A673 (cell line): ENCODE measurements at regions not wholly inside any gene's neighbourhood (a gene's known extent, or its start where the extent isn't known, plus 50 kb on each side); places are given as distances from the start of the nearest gene placed in this dataset.

Source experiments
- BruUV-seq: library from RNA; stranded (reverse); fragments of 400-500 nt; replicated peaks from 2 replicates; lab custom pipeline; 2021; lab: Mats Ljungman, UMichigan
- CTCF ChIA-PET: fragments of 300-600 bp; sonication (Branson Sonifier 250); formaldehyde crosslinking; loops from one replicate; lab custom pipeline; 2022; ENCODE audit warnings: antibody characterized with exemption; lab: Charles Lee
- POLR2A ChIA-PET: fragments of 300-600 bp; sonication (Branson Sonifier 250); formaldehyde crosslinking; loops from one replicate; lab custom pipeline; 2022; ENCODE audit warnings: antibody characterized with exemption; ENCODE audit not compliant: low non-redundant PET; lab: Charles Lee
- DNase-seq: peaks from one replicate; pipeline ENCODE4 v3.0.0-alpha.2; 2015; ENCODE audit warnings: low spot score
- H3K27ac ChIP-seq: fragments of 200-600 bp; sonication (generic); 2 replicates; pipeline ENCODE4 v1.5.1; 2016; ENCODE audit warnings: mixed run types, low read depth, mild to moderate bottlenecking, mixed read lengths, antibody characterized with exemption, low read length; ENCODE audit not compliant: poor library complexity, severe bottlenecking
- H3K27me3 ChIP-seq: fragments of 200-600 bp; sonication (generic); replicated peaks from 2 replicates; pipeline ENCODE4 v1.6.1; 2017; ENCODE audit warnings: mixed run types, low read depth, mild to moderate bottlenecking, mixed read lengths, antibody characterized with exemption, low read length; ENCODE audit not compliant: insufficient read depth, poor library complexity
- H3K36me3 ChIP-seq: fragments of 200-600 bp; sonication (generic); 2 replicates; pipeline ENCODE4 v1.6.1; 2016; ENCODE audit warnings: mixed run types, mild to moderate bottlenecking, mixed read lengths, antibody characterized with exemption, low read length; ENCODE audit not compliant: insufficient read depth, poor library complexity, severe bottlenecking
- H3K4me1 ChIP-seq: fragments of 200-600 bp; sonication (generic); 2 replicates; pipeline ENCODE4 v1.6.1; 2017; ENCODE audit warnings: mixed run types, mild to moderate bottlenecking, mixed read lengths, antibody characterized with exemption, low read length; ENCODE audit not compliant: insufficient read depth, poor library complexity, severe bottlenecking
- H3K4me3 ChIP-seq: fragments of 200-600 bp; sonication (generic); 2 replicates; pipeline ENCODE4 v1.5.1; 2016; ENCODE audit warnings: low read depth, mixed run types, mild to moderate bottlenecking, mixed read lengths, low read length; ENCODE audit not compliant: poor library complexity, severe bottlenecking
- H3K9me3 ChIP-seq: fragments of 200-600 bp; sonication (generic); 2 replicates; pipeline ENCODE4 v1.6.1; 2016; ENCODE audit warnings: mixed run types, low read depth, mild to moderate bottlenecking, mixed read lengths, antibody characterized with exemption, low read length; ENCODE audit not compliant: poor library complexity, severe bottlenecking
- CTCF ChIP-seq: fragments of 300-800, 200-600 bp; sonication (generic); conservative IDR thresholded peaks from 2 replicates; pipeline ENCODE4 v1.5.1; 2017; ENCODE audit warnings: low read depth, mild to moderate bottlenecking, antibody characterized with exemption, low read length, moderate library complexity, mixed read lengths
- EZH2 ChIP-seq: fragments of 200-600 bp; sonication (generic); IDR thresholded peaks from 2 replicates; pipeline ENCODE4 v1.6.1; 2017; ENCODE audit warnings: borderline replicate concordance, low read depth, mild to moderate bottlenecking, mixed read lengths, antibody characterized with exemption, low read length; ENCODE audit not compliant: poor library complexity, severe bottlenecking
- intact Hi-C: fragments of 100-400 bp; cut with micrococcal nuclease; formaldehyde crosslinking; loops from one replicate; pipeline ENCODE4 v1.10.0; 2022; ENCODE audit not compliant: unreplicated experiment

- TF ChIP-seq CTCF (no peak), EZH2 (no peak)
- H3K4me3 ChIP-seq: no peak overlapping the region
- H3K27ac ChIP-seq: no peak overlapping the region
- BruUV-seq: no TSS peak
- intact Hi-C loops: no loop called here
- H3K4me1 ChIP-seq: no peaks in the 10 kb centered on the region
- ChIA-PET CTCF (no interaction called here), POLR2A (no interaction called here)
- no peaks in the 10 kb centered on the region for H3K36me3 ChIP-seq
- peaks cover 4% of the 10 kb centered on the region for H3K9me3 ChIP-seq
- DNase-seq: no peak
- H3K27me3 ChIP-seq: no peaks in the 10 kb centered on the region
These were observed 403.2 kb upstream of the CADM2 start for GRCh38 chr3:84555629-84556028.

GRCh38 chr3:84566256-84566655 is 392.5 kb upstream of the CADM2 start:
- CTCF ChIA-PET: no interaction called here
- DNase-seq: no peak
- intact Hi-C loops: no loop called here
- Histone ChIP-seq H3K4me1 (no peaks in the 10 kb centered on the region), H3K4me3 (no peak overlapping the region), H3K36me3 (no peaks in the 10 kb centered on the region), H3K9me3 (peaks cover 3% of the 10 kb centered on the region), H3K27me3 (no peaks in the 10 kb centered on the region), H3K27ac (no peak overlapping the region)
- TF ChIP-seq EZH2 (no peak), CTCF (no peak)
- POLR2A ChIA-PET: no interaction called here
- BruUV-seq: no TSS peak

GRCh38 chr3:84567796-84568195 is 391.0 kb upstream of the CADM2 start:
- no peak for DNase-seq
- POLR2A ChIA-PET: no interaction called here
- intact Hi-C loops: no loop called here
- Histone ChIP-seq H3K27ac (no peak overlapping the region), H3K4me1 (no peaks in the 10 kb centered on the region), H3K4me3 (no peak overlapping the region), H3K36me3 (no peaks in the 10 kb centered on the region), H3K9me3 (peaks cover 2% of the 10 kb centered on the region), H3K27me3 (no peaks in the 10 kb centered on the region)
- TF ChIP-seq CTCF (no peak), EZH2 (no peak)
- BruUV-seq: no TSS peak
- CTCF ChIA-PET: no interaction called here
